GM23338 (cell line): ENCODE measurements at regions not wholly inside any gene's neighbourhood (a gene's known extent, or its start where the extent isn't known, plus 50 kb on each side); places are given as distances from the start of the nearest gene placed in this dataset.

Experiments used
- ATAC-seq: fragments of 200-7000 bp; cut with Tn5 transposase; 3 replicates; pipeline ENCODE4 v1.9.1; 2020
- DNase-seq: peaks from one replicate; pipeline ENCODE4 v3.0.0-alpha.2; 2015; ENCODE audit warnings: low spot score
- H2AFZ ChIP-seq: fragments of 200-600 bp; sonication (generic); 2 replicates; pipeline ENCODE4 v1.8.0; 2016; ENCODE audit warnings: antibody characterized with exemption, mild to moderate bottlenecking, moderate library complexity
- H3F3A ChIP-seq: fragments of 200-600 bp; sonication (generic); replicated peaks from 2 replicates; pipeline ENCODE4 v1.8.0; 2017; ENCODE audit warnings: antibody characterized with exemption, mixed run types, low read depth
- H3K27ac ChIP-seq: fragments of 200-600 bp; sonication (generic); 2 replicates; pipeline ENCODE4 v1.6.1; 2016; ENCODE audit warnings: low read depth
- H3K27me3 ChIP-seq: fragments of 200-600 bp; sonication (generic); 2 replicates; pipeline ENCODE4 v1.8.0; 2016; ENCODE audit warnings: mild to moderate bottlenecking, mixed run types, moderate library complexity; ENCODE audit not compliant: insufficient read depth
- H3K36me3 ChIP-seq: fragments of 200-600 bp; sonication (generic); 2 replicates; pipeline ENCODE4 v1.8.0; 2016; ENCODE audit warnings: mild to moderate bottlenecking; ENCODE audit not compliant: insufficient read depth
- H3K4me1 ChIP-seq: fragments of 200-600 bp; sonication (generic); 2 replicates; pipeline ENCODE4 v1.8.0; 2016; ENCODE audit warnings: mild to moderate bottlenecking, moderate library complexity; ENCODE audit not compliant: insufficient read depth
- H3K4me2 ChIP-seq: fragments of 200-600 bp; sonication (generic); 2 replicates; pipeline ENCODE4 v1.7.1; 2017; ENCODE audit warnings: mixed run types
- H3K4me3 ChIP-seq: fragments of 200-600 bp; sonication (generic); 2 replicates; pipeline ENCODE4 v1.6.1; 2016; ENCODE audit warnings: mixed run types
- H3K79me2 ChIP-seq: fragments of 200-600 bp; sonication (generic); replicated peaks from 2 replicates; pipeline ENCODE4 v1.8.0; 2017; ENCODE audit warnings: mild to moderate bottlenecking; ENCODE audit not compliant: insufficient read depth
- H3K9me2 ChIP-seq: fragments of 200-600 bp; sonication (generic); 2 replicates; pipeline ENCODE4 v1.8.0; 2017; ENCODE audit not compliant: insufficient read depth
- H4K20me1 ChIP-seq: fragments of 200-600 bp; sonication (generic); replicated peaks from 2 replicates; pipeline ENCODE4 v1.8.0; 2017; ENCODE audit warnings: mild to moderate bottlenecking; ENCODE audit not compliant: insufficient read depth
- H3K27ac Mint-ChIP-seq: 2 replicates; pipeline ENCODE4 v1.8.0; 2020; ENCODE audit warnings: inconsistent platforms, mild to moderate bottlenecking, moderate library complexity, mixed read lengths
- H3K27me3 Mint-ChIP-seq: 3 replicates; pipeline ENCODE4 v1.8.0; 2022; ENCODE audit warnings: low read depth, mild to moderate bottlenecking, moderate library complexity, mixed read lengths, inconsistent platforms; ENCODE audit not compliant: insufficient read depth, poor library complexity
- H3K36me3 Mint-ChIP-seq: 3 replicates; pipeline ENCODE4 v1.8.0; 2021; ENCODE audit warnings: low read depth, mild to moderate bottlenecking, inconsistent platforms, moderate library complexity, mixed read lengths
- H3K4me1 Mint-ChIP-seq: 3 replicates; pipeline ENCODE4 v1.8.0; 2020; ENCODE audit warnings: mild to moderate bottlenecking, inconsistent platforms, mixed read lengths
- H3K4me3 Mint-ChIP-seq: 3 replicates; pipeline ENCODE4 v1.8.0; 2021; ENCODE audit warnings: moderate library complexity, mild to moderate bottlenecking, inconsistent platforms, mixed read lengths
- H3K9me3 Mint-ChIP-seq: 3 replicates; pipeline ENCODE4 v1.8.0; 2020; ENCODE audit warnings: moderate library complexity, mild to moderate bottlenecking, inconsistent platforms, mixed read lengths
- ETS1 ChIP-seq: IDR thresholded peaks from 2 replicates; pipeline ENCODE4 v1.6.1; 2016; ENCODE audit warnings: antibody characterized with exemption
- EZH2 ChIP-seq: fragments of 200-600 bp; sonication (generic); IDR thresholded peaks from one replicate; pipeline ENCODE4 v1.8.0; 2017; ENCODE audit warnings: antibody characterized with exemption, mild to moderate bottlenecking, low read depth; ENCODE audit not compliant: unreplicated experiment
- ZNF331 ChIP-seq: fragments of 250-450 bp; sonication (Bioruptor Pico); IDR thresholded peaks from 2 replicates; pipeline ENCODE4 v1.5.0; 2020; ENCODE audit warnings: low read depth, mild to moderate bottlenecking, moderate library complexity
- ZNF462 ChIP-seq: fragments of 250-450 bp; sonication (Bioruptor Pico); IDR thresholded peaks from 2 replicates; pipeline ENCODE4 v1.5.0; 2020; ENCODE audit warnings: mild to moderate bottlenecking, moderate library complexity

GRCh38 chr9:129289883-129290282, 111.8 kb upstream of the IER5L start:
- Histone ChIP-seq H2AFZ (no peak overlapping the region), H3K9me2 (no peaks in the 10 kb centered on the region), H3K4me2 (no peak overlapping the region), H3K79me2 (no peaks in the 10 kb centered on the region), H4K20me1 (no peaks in the 10 kb centered on the region), H3F3A (no peaks in the 10 kb centered on the region), H3K36me3 (no peaks in the 10 kb centered on the region), H3K4me1 (peaks cover 6% of the 10 kb centered on the region; the same call in 1 of the 2 replicates), H3K27me3 (no peaks in the 10 kb centered on the region), H3K4me3 (no peak overlapping the region), H3K27ac (no peak overlapping the region)
- peaks cover 5% of the 10 kb centered on the region for H3K27me3 Mint-ChIP-seq
- H3K27ac Mint-ChIP-seq, result no peak overlapping the region
- H3K9me3 Mint-ChIP-seq, result 0 out of 3 replicates have a peak, but pooled peaks cover 4% of the 10 kb centered on the region
- ATAC-seq (no peak; the same call in 2 of the 3 replicates), DNase-seq (no peak)
- no peaks in the 10 kb centered on the region for H3K36me3 Mint-ChIP-seq
- TF ChIP-seq ZNF331, result no peak
- TF ChIP-seq EZH2, result no peak
- no peak for TF ChIP-seq ETS1
- no peak for TF ChIP-seq ZNF462 (CRISPR knock-in tag)
- no peak overlapping the region for H3K4me3 Mint-ChIP-seq
- peaks cover 27% of the 10 kb centered on the region for H3K4me1 Mint-ChIP-seq

GRCh38 chr9:129289131-129289731, 111.2 kb upstream of the IER5L start:
- no peaks in the 10 kb centered on the region for H3K79me2 ChIP-seq
- H3K4me2 ChIP-seq, result no peak overlapping the region
- ATAC-seq (peak; percentile 17; the same call in 2 of the 3 replicates), DNase-seq (no peak)
- no peaks in the 10 kb centered on the region for H3K36me3 Mint-ChIP-seq
- no peaks in the 10 kb centered on the region for H4K20me1 ChIP-seq
- H3K4me1 Mint-ChIP-seq, result peaks cover 27% of the 10 kb centered on the region
- H3F3A ChIP-seq, result no peaks in the 10 kb centered on the region
- H3K9me2 ChIP-seq, result no peaks in the 10 kb centered on the region
- H3K36me3 ChIP-seq, result no peaks in the 10 kb centered on the region
- H3K4me1 ChIP-seq, result peaks cover 6% of the 10 kb centered on the region; the same call in 1 of the 2 replicates
- 0 out of 3 replicates have a peak, but pooled peaks cover under 1% of the 10 kb centered on the region for H3K9me3 Mint-ChIP-seq
- no peaks in the 10 kb centered on the region for H3K27me3 ChIP-seq
- peaks cover 7% of the 10 kb centered on the region for H3K27me3 Mint-ChIP-seq
- no peak overlapping the region for H3K27ac Mint-ChIP-seq
- no peak overlapping the region for H2AFZ ChIP-seq
- H3K4me3 Mint-ChIP-seq, result no peak overlapping the region
- H3K27ac ChIP-seq, result no peak overlapping the region
- no peak overlapping the region for H3K4me3 ChIP-seq
- no peak for TF ChIP-seq ZNF462 (CRISPR knock-in tag)
